Caco-2 (cell line): ENCODE measurements at regions not wholly inside any gene's neighbourhood (a gene's known extent, or its start where the extent isn't known, plus 50 kb on each side); places are given as distances from the start of the nearest gene placed in this dataset.

Experiments
- BruUV-seq: library from RNA; stranded (reverse); fragments of 400-500 nt; replicated peaks from 2 replicates; lab custom pipeline; 2021; lab: Mats Ljungman, UMichigan
- CTCF ChIA-PET: fragments of 300-600 bp; sonication (Branson Sonifier 250); formaldehyde crosslinking; loops from one replicate; lab custom pipeline; 2022; ENCODE audit warnings: antibody characterized with exemption; lab: Charles Lee
- POLR2A ChIA-PET: fragments of 300-600 bp; sonication (Branson Sonifier 250); formaldehyde crosslinking; loops from one replicate; lab custom pipeline; 2022; ENCODE audit warnings: antibody characterized with exemption; lab: Charles Lee
- DNase-seq, 2 experiments: peaks; one replicate each; pipeline versions ENCODE4 v3.0.0 to v3.0.0-alpha.2; 2020 to 2022
- H3K27me3 ChIP-seq: replicated peaks from 2 replicates; pipeline ENCODE4 v1.6.0; 2011; ENCODE audit warnings: low read length; ENCODE audit not compliant: control insufficient read depth, insufficient read depth
- H3K36me3 ChIP-seq: 2 replicates; pipeline ENCODE4 v1.5.1; 2011; ENCODE audit warnings: low read length; ENCODE audit not compliant: control insufficient read depth, insufficient read depth
- H3K4me1 ChIP-seq: fragments of 250-450 bp; sonication (Bioruptor Pico); 2 replicates; pipeline ENCODE4 v1.5.1; 2020; ENCODE audit warnings: mild to moderate bottlenecking
- H3K4me3 ChIP-seq: 2 replicates; pipeline ENCODE4 v1.5.1; 2011; ENCODE audit warnings: low read depth, mild to moderate bottlenecking, control low read depth, low read length
- H3K9me3 ChIP-seq: fragments of 250-450 bp; sonication (Bioruptor Pico); 2 replicates; pipeline ENCODE4 v1.5.1; 2020; ENCODE audit warnings: mild to moderate bottlenecking, moderate library complexity
- H3K27ac Mint-ChIP-seq: one replicate; pipeline ENCODE4 v1.8.0; 2022; ENCODE audit warnings: mixed read lengths; ENCODE audit not compliant: unreplicated experiment
- H3K27me3 Mint-ChIP-seq: one replicate; pipeline ENCODE4 v1.8.0; 2022; ENCODE audit warnings: mixed read lengths; ENCODE audit not compliant: insufficient read depth, unreplicated experiment
- H3K36me3 Mint-ChIP-seq: one replicate; pipeline ENCODE4 v1.8.0; 2022; ENCODE audit warnings: mild to moderate bottlenecking, mixed read lengths; ENCODE audit not compliant: insufficient read depth, unreplicated experiment
- H3K4me1 Mint-ChIP-seq: one replicate; pipeline ENCODE4 v1.8.0; 2022; ENCODE audit warnings: low read depth, mixed read lengths; ENCODE audit not compliant: unreplicated experiment
- H3K4me3 Mint-ChIP-seq: one replicate; pipeline ENCODE4 v1.8.0; 2022; ENCODE audit warnings: mild to moderate bottlenecking, moderate library complexity, mixed read lengths; ENCODE audit not compliant: unreplicated experiment
- H3K9me3 Mint-ChIP-seq: one replicate; pipeline ENCODE4 v1.8.0; 2022; ENCODE audit warnings: mixed read lengths; ENCODE audit not compliant: unreplicated experiment
- CTCF ChIP-seq, 2 experiments: fragments of 200-600 bp in 1 of 2; IDR thresholded peaks; 1 replicate in 1 of 2; 2 replicates in 1 of 2; pipeline versions ENCODE4 v1.5.1 to v1.8.0; 2011 to 2022; ENCODE audit warnings: antibody characterized with exemption in 1 of 2, control low read depth in 1 of 2, inconsistent platforms in 1 of 2, low read depth in 1 of 2, low read length in 1 of 2, mild to moderate bottlenecking in 1 of 2, moderate library complexity in 1 of 2; ENCODE audit not compliant: insufficient read depth in 1 of 2, severe bottlenecking in 1 of 2, unreplicated experiment in 1 of 2
- intact Hi-C: fragments of 100-400 bp; cut with micrococcal nuclease; formaldehyde crosslinking; loops from one replicate; pipeline ENCODE4 v1.10.0; 2022; ENCODE audit not compliant: unreplicated experiment

- BruUV-seq, result no TSS peak
- CTCF ChIA-PET, result no interaction called here
- H3K36me3 ChIP-seq, result no peaks in the 10 kb centered on the region
- no peaks in the 10 kb centered on the region for H3K4me1 ChIP-seq
- peak; percentile 4 to 45 for DNase-seq
- H3K4me1 Mint-ChIP-seq, result no peaks in the 10 kb centered on the region
- peaks cover 8% of the 10 kb centered on the region for H3K9me3 Mint-ChIP-seq
- intact Hi-C loops, result no loop called here
- TF ChIP-seq CTCF (IDR thresholded peaks at IDR 0.05; ENCODE audit: insufficient read depth in 1 of 2, low read depth in 1 of 2, low read length in 1 of 2, severe bottlenecking in 1 of 2, unreplicated experiment in 1 of 2), result no peak
- H3K27me3 Mint-ChIP-seq, result peaks cover 14% of the 10 kb centered on the region
- POLR2A ChIA-PET, result no interaction called here
- no peaks in the 10 kb centered on the region for H3K27me3 ChIP-seq
- no peaks in the 10 kb centered on the region for H3K36me3 Mint-ChIP-seq
- H3K4me3 ChIP-seq, result no peak overlapping the region
- no peak overlapping the region for H3K27ac Mint-ChIP-seq
- no peaks in the 10 kb centered on the region for H3K9me3 ChIP-seq
- H3K4me3 Mint-ChIP-seq, result no peak overlapping the region
These were observed 237.2 kb upstream of the SPRY2 start for GRCh38 chr13:80577926-80578670.

- Mint-ChIP-seq H3K9me3 (peaks cover 8% of the 10 kb centered on the region), H3K4me1 (no peaks in the 10 kb centered on the region), H3K4me3 (no peak overlapping the region), H3K27me3 (peaks cover 14% of the 10 kb centered on the region), H3K27ac (no peak overlapping the region), H3K36me3 (no peaks in the 10 kb centered on the region)
- BruUV-seq, result no TSS peak
- intact Hi-C loops, result no loop called here
- H3K27me3 ChIP-seq, result no peaks in the 10 kb centered on the region
- CTCF ChIA-PET, result no interaction called here
- DNase-seq, result no peak
- H3K9me3 ChIP-seq, result no peaks in the 10 kb centered on the region
- no peak for TF ChIP-seq CTCF (IDR thresholded peaks at IDR 0.05; ENCODE audit: insufficient read depth in 1 of 2, low read depth in 1 of 2, low read length in 1 of 2, severe bottlenecking in 1 of 2, unreplicated experiment in 1 of 2)
- POLR2A ChIA-PET, result no interaction called here
- no peaks in the 10 kb centered on the region for H3K36me3 ChIP-seq
- H3K4me3 ChIP-seq, result no peak overlapping the region
- H3K4me1 ChIP-seq, result no peaks in the 10 kb centered on the region
These were observed 236.4 kb upstream of the SPRY2 start for GRCh38 chr13:80577285-80577684.

- H3K27ac Mint-ChIP-seq, result no peak overlapping the region
- peaks cover 1% of the 10 kb centered on the region; the same call in 1 of the 2 replicates for H3K27me3 ChIP-seq
- no peak for TF ChIP-seq CTCF (IDR thresholded peaks at IDR 0.05; ENCODE audit: insufficient read depth in 1 of 2, low read depth in 1 of 2, low read length in 1 of 2, severe bottlenecking in 1 of 2, unreplicated experiment in 1 of 2)
- CTCF ChIA-PET, result no interaction called here
- peaks cover 16% of the 10 kb centered on the region for H3K27me3 Mint-ChIP-seq
- intact Hi-C loops, result no loop called here
- BruUV-seq, result no TSS peak
- no peak overlapping the region for H3K4me3 Mint-ChIP-seq
- no peaks in the 10 kb centered on the region for H3K36me3 ChIP-seq
- H3K4me1 Mint-ChIP-seq, result no peaks in the 10 kb centered on the region
- no peaks in the 10 kb centered on the region for H3K9me3 ChIP-seq
- DNase-seq, result no peak
- no peak overlapping the region for H3K4me3 ChIP-seq
- H3K4me1 ChIP-seq, result no peaks in the 10 kb centered on the region
- no peaks in the 10 kb centered on the region for H3K9me3 Mint-ChIP-seq
- H3K36me3 Mint-ChIP-seq, result no peaks in the 10 kb centered on the region
- POLR2A ChIA-PET, result no interaction called here
These were observed 233.4 kb upstream of the SPRY2 start for GRCh38 chr13:80574113-80574850.
